22Rv1 (cell line): ENCODE measurements at regions not wholly inside any gene's neighbourhood (a gene's known extent, or its start where the extent isn't known, plus 50 kb on each side); places are given as distances from the start of the nearest gene placed in this dataset.

Source experiments
- CTCF ChIP-seq: fragments of 450-650 bp; IDR thresholded peaks from 2 replicates; pipeline ENCODE4 v1.5.1; 2017; ENCODE audit warnings: mild to moderate bottlenecking
- ZFX ChIP-seq: fragments of 450-650 bp; IDR thresholded peaks from 2 replicates; pipeline ENCODE4 v1.6.1; 2017; ENCODE audit warnings: antibody characterized with exemption, borderline replicate concordance

- TF ChIP-seq CTCF = no peak
- TF ChIP-seq ZFX = no peak
Measured at GRCh38 chr12:115755061-115755724, 522.3 kb downstream of the MED13L start.
